IMR-90 (cell line): ENCODE measurements at regions not wholly inside any gene's neighbourhood (a gene's known extent, or its start where the extent isn't known, plus 50 kb on each side); places are given as distances from the start of the nearest gene placed in this dataset.
A peak's percentile ranks its signal among the peaks of the same experiment; 100 is the strongest.

Experiments
- ATAC-seq: fragments of 200-7000 bp; cut with Tn5 transposase; 2 replicates; pipeline ENCODE4 v1.9.1; 2020; ENCODE audit warnings: low read depth, mild to moderate bottlenecking, moderate library complexity
- BruUV-seq: library from RNA; stranded (reverse); fragments of 400-500 nt; replicated peaks from 2 replicates; lab custom pipeline; 2021; lab: Mats Ljungman, UMichigan
- CTCF ChIA-PET: fragments of 300-600 bp; formaldehyde crosslinking; extraction: SDS; loops from one replicate; lab custom pipeline; 2021; ENCODE audit warnings: antibody characterized with exemption; lab: Yijun Ruan, JAX
- POLR2A ChIA-PET: fragments of 300-600 bp; sonication (Branson Sonifier 250); formaldehyde crosslinking; loops from one replicate; lab custom pipeline; 2022; ENCODE audit warnings: antibody characterized with exemption; ENCODE audit not compliant: unreplicated experiment; lab: Charles Lee
- DNase-seq: peaks from one replicate; pipeline ENCODE4 v3.0.0; 2013
- H2AFZ ChIP-seq: replicated peaks from 2 replicates; pipeline ENCODE3; 2013; ENCODE audit warnings: low read length, mild to moderate bottlenecking; ENCODE audit not compliant: poor library complexity
- H2AK5ac ChIP-seq: 2 replicates; pipeline ENCODE4 v1.6.1; 2013; ENCODE audit warnings: low read depth, low read length, inconsistent platforms
- H2AK9ac ChIP-seq: replicated peaks from 2 replicates; pipeline ENCODE3; 2013; ENCODE audit warnings: mild to moderate bottlenecking, low read depth, low read length, moderate library complexity; ENCODE audit not compliant: poor library complexity
- H2BK120ac ChIP-seq: 2 replicates; pipeline ENCODE4 v1.6.1; 2013; ENCODE audit warnings: low read depth, low read length, inconsistent platforms
- H2BK15ac ChIP-seq: 3 replicates; pipeline ENCODE4 v1.6.1; 2013; ENCODE audit warnings: low read depth, low read length, inconsistent platforms
- H2BK20ac ChIP-seq: 2 replicates; pipeline ENCODE4 v1.6.1; 2013; ENCODE audit warnings: low read depth, mild to moderate bottlenecking, inconsistent platforms, low read length, moderate library complexity
- H2BK5ac ChIP-seq: 2 replicates; pipeline ENCODE4 v1.6.1; 2013; ENCODE audit warnings: mild to moderate bottlenecking, low read depth, low read length, inconsistent platforms; ENCODE audit not compliant: poor library complexity, severe bottlenecking
- H3K14ac ChIP-seq: replicated peaks from 2 replicates; pipeline ENCODE4 v1.6.1; 2013; ENCODE audit warnings: low read depth, low read length, inconsistent platforms
- H3K18ac ChIP-seq: 2 replicates; pipeline ENCODE4 v1.6.1; 2013; ENCODE audit warnings: low read depth, low read length, control low read depth
- H3K23ac ChIP-seq: 2 replicates; pipeline ENCODE4 v1.6.1; 2013; ENCODE audit warnings: low read depth, low read length, inconsistent platforms
- H3K27ac ChIP-seq: 2 replicates; pipeline ENCODE4 v1.5.1; 2013; ENCODE audit warnings: mild to moderate bottlenecking, control low read depth, low read length; ENCODE audit not compliant: insufficient read depth
- H3K27me3 ChIP-seq: 2 replicates; pipeline ENCODE4 v1.6.1; 2013; ENCODE audit warnings: low read length; ENCODE audit not compliant: control insufficient read depth, insufficient read depth
- H3K36me3 ChIP-seq: 2 replicates; pipeline ENCODE4 v1.6.1; 2013; ENCODE audit warnings: low read length, mixed read lengths; ENCODE audit not compliant: control insufficient read depth, insufficient read depth
- H3K4ac ChIP-seq: 2 replicates; pipeline ENCODE4 v1.6.1; 2013; ENCODE audit warnings: low read depth, low read length, inconsistent platforms
- H3K4me1 ChIP-seq: 2 replicates; pipeline ENCODE4 v1.6.1; 2013; ENCODE audit warnings: low read length, mixed read lengths; ENCODE audit not compliant: control insufficient read depth, insufficient read depth
- H3K4me2 ChIP-seq: 2 replicates; pipeline ENCODE4 v1.6.1; 2013; ENCODE audit warnings: low read depth, mild to moderate bottlenecking, control low read depth, low read length, moderate library complexity
- H3K4me3 ChIP-seq: 2 replicates; pipeline ENCODE4 v1.5.1; 2013; ENCODE audit warnings: low read depth, mild to moderate bottlenecking, control low read depth, low read length, moderate library complexity; ENCODE audit not compliant: insufficient read depth
- H3K56ac ChIP-seq: 2 replicates; pipeline ENCODE4 v1.6.1; 2013; ENCODE audit warnings: low read length, inconsistent platforms; ENCODE audit not compliant: insufficient read depth; ENCODE audit errors: extremely low read depth
- H3K79me1 ChIP-seq, 2 experiments: 2 replicates each; pipeline ENCODE4 v1.6.1; 2013; ENCODE audit warnings: low read length in 2 of 2, inconsistent platforms in 1 of 2, low read depth in 1 of 2
- H3K9ac ChIP-seq: 2 replicates; pipeline ENCODE4 v1.6.1; 2013; ENCODE audit warnings: low read depth, low read length, control low read depth
- H3K9me1 ChIP-seq: 2 replicates; pipeline ENCODE4 v1.6.1; 2013; ENCODE audit warnings: low read length, inconsistent platforms; ENCODE audit not compliant: insufficient read depth
- H3K9me3 ChIP-seq: 2 replicates; pipeline ENCODE4 v1.6.1; 2013; ENCODE audit warnings: low read length; ENCODE audit not compliant: control insufficient read depth, insufficient read depth
- H4K20me1 ChIP-seq: 2 replicates; pipeline ENCODE4 v1.6.1; 2013; ENCODE audit warnings: low read length, inconsistent platforms; ENCODE audit not compliant: insufficient read depth
- H4K5ac ChIP-seq: 2 replicates; pipeline ENCODE4 v1.6.1; 2013; ENCODE audit warnings: mild to moderate bottlenecking, low read depth, low read length, control low read depth
- H4K8ac ChIP-seq, 2 experiments: 2 replicates each; pipeline ENCODE4 v1.6.1; 2013; ENCODE audit warnings: low read depth in 2 of 2, low read length in 2 of 2, control low read depth in 1 of 2, inconsistent platforms in 1 of 2
- H4K91ac ChIP-seq: 2 replicates; pipeline ENCODE4 v1.6.1; 2013; ENCODE audit warnings: low read depth, low read length, inconsistent platforms; ENCODE audit not compliant: insufficient read depth
- MXI1 ChIP-seq: IDR thresholded peaks from 2 replicates; pipeline ENCODE4 v1.6.1; 2012; ENCODE audit warnings: low read depth, mild to moderate bottlenecking, low read length, moderate library complexity, borderline replicate concordance
- RAD21 ChIP-seq: IDR thresholded peaks from 2 replicates; pipeline ENCODE4 v1.6.1; 2012; ENCODE audit warnings: low read length, improper control_type of control experiment
- USF2 ChIP-seq: fragments of 150-350 bp; IDR thresholded peaks from 2 replicates; pipeline ENCODE4 v1.6.1; 2017; ENCODE audit warnings: mild to moderate bottlenecking, antibody characterized with exemption, low read length, low read depth
- WGBS, 2 experiments: methylation state at CpG; one replicate each; pipeline versions ENCODE4 v1.1.5 to v1.1.7; 2013; ENCODE audit warnings: missing lambda C conversion rate in 2 of 2; ENCODE audit not compliant: insufficient read length in 1 of 2; ENCODE audit errors: extremely low coverage in 2 of 2; 5-methylcytosine and 5-hydroxymethylcytosine counted together
- dilution Hi-C: fragments of 300-500 bp; cut with HindIII; formaldehyde crosslinking; loops from one replicate; pipeline ENCODE4 v1.14.3; 2018; ENCODE audit warnings: low sequenced_read_pairs; ENCODE audit not compliant: unreplicated experiment
- in situ Hi-C: fragments of 300-500 bp; cut with MboI; formaldehyde crosslinking; loops from 3 replicates; pipeline ENCODE4 v1.14.3; 2019; ENCODE audit warnings: low sequenced_read_pairs, inconsistent platforms, mixed read lengths
- intact Hi-C: fragments of 100-400 bp; cut with micrococcal nuclease; formaldehyde crosslinking; loops from 2 replicates; pipeline ENCODE4 v1.10.0; 2022

- peak overlapping the region; percentile 84 for H3K4me3 ChIP-seq
- intact Hi-C loops (loop anchor here (1.0 to 5.0 kb wide), 3 partner anchors 119 to 462 kb away; partner anchors contain the start of gene HIVEP3), in situ Hi-C loops (no loop called here), dilution Hi-C loops (no loop called here)
- no peak overlapping the region; the same call in 1 of the 2 replicates for H4K91ac ChIP-seq
- H2BK5ac ChIP-seq = no peak overlapping the region
- peaks cover 5% of the 10 kb centered on the region for H3K4me1 ChIP-seq
- H3K36me3 ChIP-seq = no peaks in the 10 kb centered on the region
- H2BK15ac ChIP-seq = no peak overlapping the region; the same call in 2 of the 3 replicates
- H3K27ac ChIP-seq = peak overlapping the region; percentile 41; the same call in 1 of the 2 replicates
- ATAC-seq = peak; percentile 98
- WGBS, 2 experiments = 0% methylated on average over 8 of the region's 60 CpGs; no CpG with 5 or more reads in 1 of the 2 experiments
- peak overlapping the region; percentile 97 for H2AFZ ChIP-seq
- H3K56ac ChIP-seq = no peak overlapping the region; the same call in 1 of the 2 replicates
- peaks cover 8% of the 10 kb centered on the region for H3K27me3 ChIP-seq
- CTCF ChIA-PET = no interaction called here
- H2AK9ac ChIP-seq = peak overlapping the region; percentile 47
- peak overlapping the region; percentile 52; the same call in 1 of the 2 replicates for H2BK120ac ChIP-seq
- H3K79me1 ChIP-seq = peaks cover 0 to 3% of the 10 kb centered on the region in 2 experiments; a peak in 2 of 4 replicates
- H3K23ac ChIP-seq = peak overlapping the region; percentile 74
- H3K9ac ChIP-seq = peak overlapping the region; percentile 79
- no peaks in the 10 kb centered on the region for H3K9me3 ChIP-seq
- H4K8ac ChIP-seq = peak overlapping the region; percentile 66 to 91
- no peaks in the 10 kb centered on the region for H4K20me1 ChIP-seq
- TF ChIP-seq MXI1 (peak; percentile 10; the same call in 1 of the 2 replicates), USF2 (no peak), RAD21 (no peak)
- POLR2A ChIA-PET = interaction anchor here (0.6 kb wide), 1 partner anchor 107 kb away, joined by 3 read pairs; no protein-coding TSS in a partner anchor
- no peak overlapping the region for H2BK20ac ChIP-seq
- H3K4ac ChIP-seq = peak overlapping the region; percentile 79
- no peaks in the 10 kb centered on the region for H3K9me1 ChIP-seq
- H2AK5ac ChIP-seq = no peak overlapping the region
- H4K5ac ChIP-seq = no peak overlapping the region; the same call in 1 of the 2 replicates
- H3K18ac ChIP-seq = no peak overlapping the region
- H3K4me2 ChIP-seq = peak overlapping the region; percentile 86
- peak; percentile 85 for DNase-seq
- BruUV-seq = no TSS peak
- H3K14ac ChIP-seq = peak overlapping the region; percentile 73; the same call in 1 of the 2 replicates
Observed at GRCh38 chr1:42035830-42036604, 117.2 kb upstream of the GUCA2B start.
